ENCODE measurements at regions not wholly inside any gene's neighbourhood (a gene's known extent, or its start where the extent isn't known, plus 50 kb on each side); places are given as distances from the start of the nearest gene placed in this dataset.

GRCh38 chr22:48125416-48125815, 1363.0 kb downstream of the TBC1D22A start:
- Histone ChIP-seq H3K27me3 (no peaks in the 10 kb centered on the region), H3K4me1 (no peaks in the 10 kb centered on the region), H3K36me3 (no peaks in the 10 kb centered on the region), H3K9me3 (no peaks in the 10 kb centered on the region), H3K27ac (no peak overlapping the region), H3K4me3 (no peak overlapping the region)
- WGBS, 2 donors, result 44 to 74% methylated on average over 3 of the region's 3 CpGs
- intact Hi-C loops (cut with DNase I), result no loop called here
- no peak for DNase-seq
- no peak for TF ChIP-seq CTCF (IDR thresholded peaks at IDR 0.05)
- TF ChIP-seq EP300 (IDR thresholded peaks at IDR 0.05), result no peak
- no peak for TF ChIP-seq POLR2A (IDR thresholded peaks at IDR 0.05)
- no peak for TF ChIP-seq POLR2AphosphoS5 (IDR thresholded peaks at IDR 0.05)

GRCh38 chr22:48121984-48122383, 1359.5 kb downstream of the TBC1D22A start:
- DNase-seq, result no peak
- Histone ChIP-seq H3K27me3 (no peaks in the 10 kb centered on the region), H3K4me1 (no peaks in the 10 kb centered on the region), H3K27ac (no peak overlapping the region), H3K9me3 (no peaks in the 10 kb centered on the region), H3K4me3 (no peak overlapping the region), H3K36me3 (no peaks in the 10 kb centered on the region)
- 52 to 84% methylated on average over 16 of the region's 16 CpGs for WGBS, 2 donors
- intact Hi-C loops (cut with DNase I), result no loop called here
- TF ChIP-seq EP300 (IDR thresholded peaks at IDR 0.05) (no peak), CTCF (IDR thresholded peaks at IDR 0.05) (no peak), POLR2A (IDR thresholded peaks at IDR 0.05) (no peak), POLR2AphosphoS5 (IDR thresholded peaks at IDR 0.05) (no peak)

GRCh38 chr22:48118654-48119053, 1356.2 kb downstream of the TBC1D22A start:
- no peak for DNase-seq
- Histone ChIP-seq H3K27me3 (no peaks in the 10 kb centered on the region), H3K27ac (no peak overlapping the region), H3K9me3 (no peaks in the 10 kb centered on the region), H3K36me3 (no peaks in the 10 kb centered on the region), H3K4me1 (no peaks in the 10 kb centered on the region), H3K4me3 (no peak overlapping the region)
- intact Hi-C loops (cut with DNase I), result no loop called here
- WGBS, 2 donors, result 75 to 77% methylated on average over 7 of the region's 7 CpGs
- TF ChIP-seq CTCF (IDR thresholded peaks at IDR 0.05) (no peak), EP300 (IDR thresholded peaks at IDR 0.05) (no peak), POLR2A (IDR thresholded peaks at IDR 0.05) (no peak), POLR2AphosphoS5 (IDR thresholded peaks at IDR 0.05) (no peak)

- no peaks in the 10 kb centered on the region for H3K36me3 ChIP-seq
- intact Hi-C loops (cut with DNase I), result no loop called here
- no peak overlapping the region for H3K4me3 ChIP-seq
- peaks cover 0 to 5% (median 0%) of the 10 kb centered on the region in 4 donors for H3K9me3 ChIP-seq
- no peak for DNase-seq
- TF ChIP-seq EP300 (IDR thresholded peaks at IDR 0.05), result no peak
- TF ChIP-seq POLR2A (IDR thresholded peaks at IDR 0.05), result no peak
- no peak for TF ChIP-seq CTCF (IDR thresholded peaks at IDR 0.05)
- TF ChIP-seq POLR2AphosphoS5 (IDR thresholded peaks at IDR 0.05), result no peak
- H3K4me1 ChIP-seq, result peaks cover 0 to 3% (median 0%) of the 10 kb centered on the region in 4 donors
- 69 to 89% methylated on average over 4 of the region's 4 CpGs for WGBS, 2 donors
- H3K27ac ChIP-seq, result no peak overlapping the region
- no peaks in the 10 kb centered on the region for H3K27me3 ChIP-seq
Measured at GRCh38 chr22:48116871-48117270, 1354.4 kb downstream of the TBC1D22A start.
